Mucosa of descending colon (tissue), 3 donors: ENCODE measurements at regions not wholly inside any gene's neighbourhood (a gene's known extent, or its start where the extent isn't known, plus 50 kb on each side); places are given as distances from the start of the nearest gene placed in this dataset.
A peak's percentile ranks its signal among the peaks of the same experiment; 100 is the strongest.

Source experiments
- ATAC-seq: fragments of 200-7000 bp; cut with Tn5 transposase; one replicate; pipeline ENCODE4 v1.9.1; 2020; ENCODE audit warnings: mild to moderate bottlenecking, moderate library complexity
- DNase-seq, 3 donors: peaks; one replicate each; pipeline ENCODE4 v3.0.0-alpha.2; 2020
- H3K36me3 ChIP-seq: fragments of 200-600 bp; one replicate; pipeline ENCODE4 v1.8.0; 2021; ENCODE audit warnings: low read depth, mild to moderate bottlenecking
- H3K4me1 ChIP-seq: fragments of 200-600 bp; one replicate; pipeline ENCODE4 v1.8.0; 2021; ENCODE audit warnings: low read depth, mild to moderate bottlenecking
- H3K4me3 ChIP-seq: fragments of 200-600 bp; one replicate; pipeline ENCODE4 v1.8.0; 2021; ENCODE audit warnings: mild to moderate bottlenecking
- H3K9me3 ChIP-seq: fragments of 200-600 bp; one replicate; pipeline ENCODE4 v1.8.0; 2021; ENCODE audit warnings: mild to moderate bottlenecking
- CTCF ChIP-seq: fragments of 200-600 bp; IDR thresholded peaks from one replicate; pipeline ENCODE4 v1.8.0; 2022; ENCODE audit warnings: antibody characterized with exemption, mild to moderate bottlenecking
- intact Hi-C, 2 donors: fragments of 100-400 bp; cut with DNase I in 1 of 2; cut with micrococcal nuclease in 1 of 2; formaldehyde crosslinking; loops; one replicate each; pipeline versions ENCODE4 v1.11.0 to v1.11.1; 2022; cut with DNase I, micrococcal nuclease
- donor health status: DM: no; HTN: no; CAD: no; lungs with moderate emphysema.
- donor health status: DM: no; HTN: no; CAD: no.
- donor health status: DM: no; HTN: yes; CAD: no.

- no peak for TF ChIP-seq CTCF
- H3K4me1 ChIP-seq: peaks cover 2% of the 10 kb centered on the region
These were observed 171.0 kb upstream of the ZNF32 start for GRCh38 chr10:43819464-43820230.

GRCh38 chr10:43818687-43819086 is 170.0 kb upstream of the ZNF32 start:
- no peak for DNase-seq
- no peaks in the 10 kb centered on the region for H3K9me3 ChIP-seq
- intact Hi-C loops: no loop called here
- peaks cover 2% of the 10 kb centered on the region for H3K4me1 ChIP-seq
- H3K4me3 ChIP-seq: no peak overlapping the region
- no peaks in the 10 kb centered on the region for H3K36me3 ChIP-seq
- ATAC-seq: no peak
- no peak for TF ChIP-seq CTCF

More at GRCh38 chr10:43819464-43820230, 171.0 kb upstream of the ZNF32 start:
- H3K36me3 ChIP-seq: no peaks in the 10 kb centered on the region
- no peaks in the 10 kb centered on the region for H3K9me3 ChIP-seq
- no peak for ATAC-seq
- intact Hi-C loops: no loop called here
- H3K4me3 ChIP-seq: no peak overlapping the region
- no peak for DNase-seq

- H3K4me3 ChIP-seq: no peak overlapping the region
- intact Hi-C loops: no loop called here
- TF ChIP-seq CTCF: no peak
- DNase-seq (no peak), ATAC-seq (no peak)
- no peaks in the 10 kb centered on the region for H3K9me3 ChIP-seq
- no peaks in the 10 kb centered on the region for H3K36me3 ChIP-seq
- H3K4me1 ChIP-seq: peaks cover 2% of the 10 kb centered on the region
These were observed 168.7 kb upstream of the ZNF32 start for GRCh38 chr10:43817368-43817767.

- DNase-seq (peak in 2 of 3 donors; percentile 42 to 71), ATAC-seq (peak; percentile 82)
- Histone ChIP-seq H3K4me1 (peaks cover 2% of the 10 kb centered on the region), H3K4me3 (no peak overlapping the region), H3K36me3 (no peaks in the 10 kb centered on the region), H3K9me3 (no peaks in the 10 kb centered on the region)
- TF ChIP-seq CTCF: no peak
- intact Hi-C loops: no loop called here
These were observed 168.0 kb upstream of the ZNF32 start for GRCh38 chr10:43816351-43817321.

- DNase-seq: no peak
- no peak for ATAC-seq
- no peak for TF ChIP-seq CTCF
- H3K9me3 ChIP-seq: no peaks in the 10 kb centered on the region
- H3K4me1 ChIP-seq: peaks cover 2% of the 10 kb centered on the region
- intact Hi-C loops: no loop called here
- H3K4me3 ChIP-seq: no peak overlapping the region
- H3K36me3 ChIP-seq: no peaks in the 10 kb centered on the region
These were observed 166.7 kb upstream of the ZNF32 start for GRCh38 chr10:43815181-43815885.
